Stimulated activated naive CD4-positive, alpha-beta T cell (primary cell): ENCODE measurements at regions not wholly inside any gene's neighbourhood (a gene's known extent, or its start where the extent isn't known, plus 50 kb on each side); places are given as distances from the start of the nearest gene placed in this dataset.

Experiments
- DNase-seq, 6 experiments: peaks; one replicate each; lab custom pipeline; 2025; lab: John Stamatoyannopoulos, UW

GRCh38 chr13:44022196-44022595, 142.5 kb downstream of the LACC1 start:
- no peak for DNase-seq

GRCh38 chr13:44024167-44024845, 144.6 kb downstream of the LACC1 start:
- no peak for DNase-seq

- no peak for DNase-seq
Measured at GRCh38 chr13:44024846-44025195, 145.1 kb downstream of the LACC1 start.

GRCh38 chr13:44026194-44026593, 146.5 kb downstream of the LACC1 start:
- no peak for DNase-seq

GRCh38 chr13:44028734-44029133, 149.0 kb downstream of the LACC1 start:
- DNase-seq, result no peak

GRCh38 chr13:44030615-44031014, 150.9 kb downstream of the LACC1 start:
- DNase-seq, result no peak

GRCh38 chr13:44031555-44031954, 151.9 kb downstream of the LACC1 start:
- DNase-seq, result no peak

- DNase-seq, result no peak
Measured at GRCh38 chr13:44032802-44033201, 153.1 kb downstream of the LACC1 start.

- no peak for DNase-seq
Measured at GRCh38 chr13:44035400-44035799, 155.7 kb downstream of the LACC1 start.

GRCh38 chr13:44040070-44040817, 160.5 kb downstream of the LACC1 start:
- no peak for DNase-seq

GRCh38 chr13:44040818-44041100, 161.1 kb downstream of the LACC1 start:
- DNase-seq, result no peak

- DNase-seq, result no peak
Measured at GRCh38 chr13:44044547-44045179, 165.0 kb downstream of the LACC1 start.

GRCh38 chr13:44045180-44045562, 165.5 kb downstream of the LACC1 start:
- no peak for DNase-seq

GRCh38 chr13:44046428-44046827, 166.7 kb downstream of the LACC1 start:
- DNase-seq, result no peak

- no peak for DNase-seq
Measured at GRCh38 chr13:44048326-44048725, 168.6 kb downstream of the LACC1 start.

GRCh38 chr13:44049081-44049945, 169.6 kb downstream of the LACC1 start:
- DNase-seq, result no peak

GRCh38 chr13:44050450-44051063, 170.9 kb downstream of the LACC1 start:
- peak in 3 of 6 experiments; percentile 1 to 29 (median 23) for DNase-seq

GRCh38 chr13:44051405-44051804, 171.7 kb downstream of the LACC1 start:
- no peak for DNase-seq

GRCh38 chr13:44051918-44052675, 172.4 kb downstream of the LACC1 start:
- DNase-seq, result no peak

- DNase-seq, result no peak
Measured at GRCh38 chr13:44052780-44053184, 173.1 kb downstream of the LACC1 start.

- DNase-seq, result no peak
Measured at GRCh38 chr13:44053208-44053607, 173.5 kb downstream of the LACC1 start.
